H1 (cell line): ENCODE measurements at regions not wholly inside any gene's neighbourhood (a gene's known extent, or its start where the extent isn't known, plus 50 kb on each side); places are given as distances from the start of the nearest gene placed in this dataset.

Source experiments
- CTCF ChIA-PET: fragments of 300-600 bp; sonication (Branson Sonifier 250); formaldehyde crosslinking; loops from one replicate; lab custom pipeline; 2021; ENCODE audit not compliant: partially characterized antibody; lab: Charles Lee
- POLR2A ChIA-PET: fragments of 300-600 bp; sonication (Branson Sonifier 250); formaldehyde crosslinking; loops from one replicate; lab custom pipeline; 2021; ENCODE audit warnings: inconsistent platforms; ENCODE audit not compliant: partially characterized antibody; lab: Charles Lee
- DNase-seq, 2 experiments: peaks; one replicate each; pipeline versions ENCODE4 v3.0.0 to v3.0.0-alpha.2; 2010 to 2022; ENCODE audit warnings: low spot score in 2 of 2, low read depth in 1 of 2, mixed read lengths in 1 of 2
- FAIRE-seq: peaks from 2 replicates; lab custom pipeline; 2011; peaks lifted over from hg19 to GRCh38; lab: Jason Lieb, UNC
- H2AFZ ChIP-seq: 2 replicates; pipeline ENCODE4 v1.8.1; 2012; ENCODE audit warnings: low read length, inconsistent platforms
- H2AK5ac ChIP-seq: 2 replicates; pipeline ENCODE4 v1.6.1; 2013; ENCODE audit warnings: low read depth, low read length
- H2BK120ac ChIP-seq: replicated peaks from 2 replicates; pipeline ENCODE3; 2013; ENCODE audit warnings: low read depth, low read length, inconsistent platforms
- H2BK12ac ChIP-seq: 2 replicates; pipeline ENCODE4 v1.6.1; 2013; ENCODE audit warnings: low read depth, low read length
- H2BK15ac ChIP-seq: 2 replicates; pipeline ENCODE4 v1.6.1; 2013; ENCODE audit warnings: low read length
- H2BK20ac ChIP-seq: 2 replicates; pipeline ENCODE4 v1.6.1; 2013; ENCODE audit warnings: low read length
- H2BK5ac ChIP-seq: 2 replicates; pipeline ENCODE4 v1.6.1; 2013; ENCODE audit warnings: low read depth, low read length
- H3K14ac ChIP-seq: 2 replicates; pipeline ENCODE4 v1.6.1; 2013; ENCODE audit warnings: inconsistent platforms; ENCODE audit not compliant: insufficient read length
- H3K18ac ChIP-seq: 2 replicates; pipeline ENCODE4 v1.6.1; 2013; ENCODE audit warnings: low read length; ENCODE audit errors: extremely low read depth
- H3K23ac ChIP-seq: 2 replicates; pipeline ENCODE4 v1.6.1; 2013; ENCODE audit warnings: inconsistent platforms; ENCODE audit not compliant: insufficient read length
- H3K23me2 ChIP-seq: 2 replicates; pipeline ENCODE4 v1.6.1; 2013; ENCODE audit warnings: low read depth, low read length
- H3K27ac ChIP-seq: 2 replicates; pipeline ENCODE4 v1.6.1; 2011; ENCODE audit warnings: low read depth, low read length, inconsistent platforms
- H3K27me3 ChIP-seq, 4 experiments: replicated peaks in 1 of 4; 1 replicate in 1 of 4; 2 replicates in 3 of 4; pipeline versions ENCODE4 v1.6.1 to v1.8.1; 2011 to 2013; ENCODE audit warnings: low read length in 3 of 4, mild to moderate bottlenecking in 3 of 4, inconsistent platforms in 2 of 4, mixed read lengths in 2 of 4, moderate library complexity in 1 of 4; ENCODE audit not compliant: control insufficient read depth in 3 of 4, insufficient read depth in 3 of 4; ENCODE audit errors: extremely low read depth in 1 of 4
- H3K36me3 ChIP-seq, 4 experiments: 2 replicates each; pipeline versions ENCODE4 v1.6.1 to v1.8.1; 2011 to 2013; ENCODE audit warnings: mild to moderate bottlenecking in 4 of 4, low read length in 3 of 4, moderate library complexity in 2 of 4, control low read depth in 1 of 4, inconsistent platforms in 1 of 4; ENCODE audit not compliant: insufficient read depth in 4 of 4, control insufficient read depth in 2 of 4
- H3K4ac ChIP-seq: replicated peaks from 2 replicates; pipeline ENCODE3; 2013; ENCODE audit warnings: low read length, low read depth, mixed read lengths, inconsistent platforms; ENCODE audit not compliant: insufficient read length
- H3K4me1 ChIP-seq, 4 experiments: replicated peaks in 1 of 4; 1 replicate in 1 of 4; 2 replicates in 3 of 4; pipeline versions ENCODE4 v1.6.1 to v1.8.1; 2011 to 2013; ENCODE audit warnings: low read length in 3 of 4, inconsistent platforms in 2 of 4, mixed read lengths in 1 of 4; ENCODE audit not compliant: insufficient read depth in 4 of 4, control insufficient read depth in 3 of 4
- H3K4me2 ChIP-seq, 2 experiments: 2 replicates each; pipeline versions ENCODE4 v1.6.1 to v1.8.1; 2011 to 2013; ENCODE audit warnings: low read depth in 2 of 2, low read length in 2 of 2, control low read depth in 1 of 2, inconsistent platforms in 1 of 2, mild to moderate bottlenecking in 1 of 2; ENCODE audit not compliant: insufficient read depth in 1 of 2
- H3K4me3 ChIP-seq, 4 experiments: fragments of 200-600, 300-600 bp in 1 of 4; sonication (generic), shearing (Covaris generic), sonication (Bioruptor Twin) in 1 of 4; 2 replicates each; pipeline versions ENCODE4 v1.5.1 to v1.8.1; 2011 to 2016; ENCODE audit warnings: low read length in 4 of 4, low read depth in 3 of 4, control low read depth in 2 of 4, inconsistent platforms in 2 of 4, mild to moderate bottlenecking in 2 of 4, mixed read lengths in 1 of 4, moderate library complexity in 1 of 4; ENCODE audit not compliant: insufficient read depth in 2 of 4; ENCODE audit errors: extremely low read depth in 1 of 4
- H3K56ac ChIP-seq: replicated peaks from 2 replicates; pipeline ENCODE3; 2013; ENCODE audit warnings: low read depth, mild to moderate bottlenecking, mixed read lengths, low read length, inconsistent platforms; ENCODE audit not compliant: insufficient read length
- H3K79me1 ChIP-seq: 2 replicates; pipeline ENCODE4 v1.6.1; 2013; ENCODE audit warnings: low read depth, low read length, control low read depth
- H3K79me2 ChIP-seq, 2 experiments: 2 replicates each; pipeline versions ENCODE4 v1.6.1 to v1.8.1; 2012 to 2013; ENCODE audit warnings: low read length in 2 of 2, mild to moderate bottlenecking in 2 of 2, inconsistent platforms in 1 of 2; ENCODE audit not compliant: insufficient read depth in 2 of 2, control insufficient read depth in 1 of 2
- H3K9ac ChIP-seq, 4 experiments: replicated peaks in 1 of 4; 1 replicate in 1 of 4; 2 replicates in 3 of 4; pipeline versions ENCODE4 v1.6.1 to v1.8.1; 2011 to 2013; ENCODE audit warnings: low read depth in 3 of 4, low read length in 3 of 4, control low read depth in 2 of 4, mild to moderate bottlenecking in 2 of 4, moderate library complexity in 2 of 4, inconsistent platforms in 1 of 4; ENCODE audit errors: extremely low read depth in 1 of 4
- H3K9me3 ChIP-seq, 2 experiments: 2 replicates each; pipeline versions ENCODE4 v1.6.1 to v1.8.1; 2012 to 2013; ENCODE audit warnings: mild to moderate bottlenecking in 2 of 2, moderate library complexity in 2 of 2, control low read depth in 1 of 2, inconsistent platforms in 1 of 2, low read depth in 1 of 2, low read length in 1 of 2, mixed read lengths in 1 of 2; ENCODE audit not compliant: insufficient read depth in 2 of 2
- H4K20me1 ChIP-seq, 2 experiments: replicated peaks in 1 of 2; 2 replicates each; pipeline versions ENCODE3 to v1.8.1; 2011 to 2013; ENCODE audit warnings: inconsistent platforms in 2 of 2, low read length in 2 of 2, mild to moderate bottlenecking in 1 of 2; ENCODE audit not compliant: insufficient read depth in 2 of 2, control insufficient read depth in 1 of 2
- H4K5ac ChIP-seq: 2 replicates; pipeline ENCODE4 v1.6.1; 2013; ENCODE audit warnings: low read length, low read depth, mixed read lengths, inconsistent platforms; ENCODE audit not compliant: insufficient read length
- H4K8ac ChIP-seq: 2 replicates; pipeline ENCODE4 v1.8.0; 2013; ENCODE audit warnings: mild to moderate bottlenecking, moderate library complexity, low read length, inconsistent platforms; ENCODE audit not compliant: insufficient read depth; ENCODE audit errors: extremely low read depth
- H4K91ac ChIP-seq: replicated peaks from 2 replicates; pipeline ENCODE3; 2013; ENCODE audit warnings: low read length, mixed read lengths, inconsistent platforms; ENCODE audit not compliant: insufficient read length
- ASH2L ChIP-seq: fragments of 200-600, 300-600 bp; sonication (generic); IDR thresholded peaks from one replicate; pipeline ENCODE4 v1.7.1; 2017; ENCODE audit warnings: low read length
- CBX5 ChIP-seq: fragments of 300-800, 300-1000 bp; sonication (generic); IDR thresholded peaks from 2 replicates; pipeline ENCODE4 v1.7.1; 2016; ENCODE audit warnings: antibody characterized with exemption, low read length, low read depth
- EP300 ChIP-seq, 2 experiments: IDR thresholded peaks; 1 replicate in 1 of 2; 2 replicates in 1 of 2; pipeline ENCODE4 v1.6.1; 2011 to 2012; ENCODE audit warnings: low read depth in 2 of 2, low read length in 2 of 2, mild to moderate bottlenecking in 2 of 2, borderline replicate concordance in 1 of 2, inconsistent platforms in 1 of 2, moderate library complexity in 1 of 2
- GTF2F1 ChIP-seq: IDR thresholded peaks from 2 replicates; pipeline ENCODE4 v1.6.1; 2012; ENCODE audit warnings: low read depth, low read length, improper control_type of control experiment, borderline replicate concordance
- HDAC2 ChIP-seq, 2 experiments: fragments of 300-600 bp in 1 of 2; sonication (generic) in 1 of 2; IDR thresholded peaks; 2 replicates each; pipeline ENCODE4 v1.6.1; 2011 to 2012; ENCODE audit warnings: low read depth in 2 of 2, low read length in 2 of 2, mild to moderate bottlenecking in 2 of 2, moderate library complexity in 2 of 2, borderline replicate concordance in 1 of 2, inconsistent platforms in 1 of 2
- KDM5A ChIP-seq: fragments of 200-600 bp; IDR thresholded peaks from 2 replicates; pipeline ENCODE4 v1.7.1; 2012; ENCODE audit warnings: mild to moderate bottlenecking, low read length, inconsistent platforms, mixed read lengths
- RAD21 ChIP-seq, 2 experiments: IDR thresholded peaks in 1 of 2; conservative IDR thresholded peaks in 1 of 2; 2 replicates each; pipeline ENCODE4 v1.6.1; 2011; ENCODE audit warnings: low read depth in 2 of 2, low read length in 2 of 2, improper control_type of control experiment in 1 of 2, inconsistent platforms in 1 of 2, mild to moderate bottlenecking in 1 of 2, moderate library complexity in 1 of 2
- RBBP5 ChIP-seq: IDR thresholded peaks from 2 replicates; pipeline ENCODE4 v1.7.1; 2012; ENCODE audit warnings: low read depth, mild to moderate bottlenecking, inconsistent platforms, low read length, moderate library complexity, borderline replicate concordance
- RNF2 ChIP-seq: fragments of 200-900, 300-1000 bp; sonication (generic); IDR thresholded peaks from 2 replicates; pipeline ENCODE4 v1.7.1; 2016; ENCODE audit warnings: borderline replicate concordance, low read depth, mild to moderate bottlenecking, antibody characterized with exemption, low read length; ENCODE audit not compliant: poor library complexity, severe bottlenecking; ENCODE audit errors: missing control alignments
- TEAD4 ChIP-seq: IDR thresholded peaks from 2 replicates; pipeline ENCODE4 v1.6.1; 2012; ENCODE audit warnings: low read depth, low read length, inconsistent platforms, mixed read lengths
- ZNF274 ChIP-seq: IDR thresholded peaks from 2 replicates; pipeline ENCODE4 v1.7.0; 2012; ENCODE audit warnings: low read length, borderline replicate concordance; ENCODE audit errors: extremely low read depth
- TF ChIP-seq, protein P1 (sequence below), 3 experiments: IDR thresholded peaks; 1 replicate in 2 of 3; 2 replicates in 1 of 3; pipeline versions ENCODE4 v1.5.1 to v1.6.1; 2011; ENCODE audit warnings: low read length in 3 of 3, mild to moderate bottlenecking in 3 of 3, inconsistent platforms in 2 of 3, low read depth in 1 of 3, moderate library complexity in 1 of 3; ENCODE audit not compliant: insufficient read depth in 1 of 3; ENCODE audit errors: control extremely low read depth in 1 of 3

DNA sequence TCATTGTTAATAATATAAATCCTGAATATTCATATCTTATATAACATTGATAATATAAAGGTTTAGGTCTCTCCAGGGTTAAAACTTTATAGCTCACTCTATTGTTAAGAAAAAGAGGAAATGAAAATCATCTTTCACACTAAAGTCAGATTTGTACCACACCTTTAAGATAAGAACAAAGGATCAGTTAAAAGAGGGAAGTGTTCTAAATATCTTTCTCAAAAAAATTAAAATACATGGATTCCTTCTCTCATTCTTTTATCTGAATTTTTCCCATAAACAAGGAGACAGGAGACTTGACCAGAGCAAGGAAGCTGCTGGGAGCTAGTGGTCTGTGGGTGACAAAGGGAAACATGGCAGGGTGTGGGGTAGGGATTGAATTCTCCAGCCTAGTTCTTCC, 323.0 kb upstream of the CPXCR1 start:
- Histone ChIP-seq H3K23ac (no peak overlapping the region), H3K9me3 (no peaks in the 10 kb centered on the region), H3K14ac (no peak overlapping the region), H3K18ac (no peak overlapping the region), H3K4me2 (no peak overlapping the region), H2BK120ac (no peak overlapping the region), H2AFZ (no peak overlapping the region), H2BK15ac (no peak overlapping the region), H3K27ac (no peak overlapping the region), H3K56ac (no peak overlapping the region), H4K20me1 (no peaks in the 10 kb centered on the region), H3K36me3 (no peaks in the 10 kb centered on the region), H2BK5ac (no peak overlapping the region), H3K4me3 (no peak overlapping the region), H3K23me2 (no peaks in the 10 kb centered on the region), H4K8ac (no peak overlapping the region), H4K91ac (no peak overlapping the region), H3K9ac (no peak overlapping the region), H3K4ac (no peak overlapping the region), H3K79me2 (no peaks in the 10 kb centered on the region), H4K5ac (no peak overlapping the region), H3K27me3 (no peaks in the 10 kb centered on the region), H3K4me1 (no peaks in the 10 kb centered on the region), H2BK20ac (no peak overlapping the region), H2BK12ac (no peak overlapping the region), H3K79me1 (no peaks in the 10 kb centered on the region), H2AK5ac (no peak overlapping the region)
- POLR2A ChIA-PET, result no interaction called here
- CTCF ChIA-PET, result no interaction called here
- FAIRE-seq, result no peak
- DNase-seq, result no peak
- TF ChIP-seq KDM5A (no peak), EP300 (IDR thresholded peaks at IDR 0.05; ENCODE audit: borderline replicate concordance in 1 of 2, low read depth in 2 of 2, low read length in 2 of 2) (no peak), ASH2L (no peak), ZNF274 (no peak), RAD21 (IDR thresholded peaks at IDR 0.05 in 1 of 2, conservative IDR thresholded peaks at IDR 0.05 in 1 of 2; ENCODE audit: low read depth in 2 of 2, low read length in 2 of 2) (no peak), TEAD4 (no peak), GTF2F1 (no peak), HDAC2 (IDR thresholded peaks at IDR 0.05; ENCODE audit: borderline replicate concordance in 1 of 2, low read depth in 2 of 2, low read length in 2 of 2) (no peak), RBBP5 (no peak), CBX5 (no peak), RNF2 (no peak)
- TF ChIP-seq, protein P1, sequence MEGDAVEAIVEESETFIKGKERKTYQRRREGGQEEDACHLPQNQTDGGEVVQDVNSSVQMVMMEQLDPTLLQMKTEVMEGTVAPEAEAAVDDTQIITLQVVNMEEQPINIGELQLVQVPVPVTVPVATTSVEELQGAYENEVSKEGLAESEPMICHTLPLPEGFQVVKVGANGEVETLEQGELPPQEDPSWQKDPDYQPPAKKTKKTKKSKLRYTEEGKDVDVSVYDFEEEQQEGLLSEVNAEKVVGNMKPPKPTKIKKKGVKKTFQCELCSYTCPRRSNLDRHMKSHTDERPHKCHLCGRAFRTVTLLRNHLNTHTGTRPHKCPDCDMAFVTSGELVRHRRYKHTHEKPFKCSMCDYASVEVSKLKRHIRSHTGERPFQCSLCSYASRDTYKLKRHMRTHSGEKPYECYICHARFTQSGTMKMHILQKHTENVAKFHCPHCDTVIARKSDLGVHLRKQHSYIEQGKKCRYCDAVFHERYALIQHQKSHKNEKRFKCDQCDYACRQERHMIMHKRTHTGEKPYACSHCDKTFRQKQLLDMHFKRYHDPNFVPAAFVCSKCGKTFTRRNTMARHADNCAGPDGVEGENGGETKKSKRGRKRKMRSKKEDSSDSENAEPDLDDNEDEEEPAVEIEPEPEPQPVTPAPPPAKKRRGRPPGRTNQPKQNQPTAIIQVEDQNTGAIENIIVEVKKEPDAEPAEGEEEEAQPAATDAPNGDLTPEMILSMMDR (IDR thresholded peaks at IDR 0.05; ENCODE audit: control extremely low read depth in 1 of 3, insufficient read depth in 1 of 3, low read depth in 1 of 3, low read length in 3 of 3), result no peak
